ENCODE measurements at regions not wholly inside any gene's neighbourhood (a gene's known extent, or its start where the extent isn't known, plus 50 kb on each side); places are given as distances from the start of the nearest gene placed in this dataset.

GRCh38 chr12:107347261-107347660 is 253.9 kb upstream of the CRY1 start:
- TF ChIP-seq, protein P1, sequence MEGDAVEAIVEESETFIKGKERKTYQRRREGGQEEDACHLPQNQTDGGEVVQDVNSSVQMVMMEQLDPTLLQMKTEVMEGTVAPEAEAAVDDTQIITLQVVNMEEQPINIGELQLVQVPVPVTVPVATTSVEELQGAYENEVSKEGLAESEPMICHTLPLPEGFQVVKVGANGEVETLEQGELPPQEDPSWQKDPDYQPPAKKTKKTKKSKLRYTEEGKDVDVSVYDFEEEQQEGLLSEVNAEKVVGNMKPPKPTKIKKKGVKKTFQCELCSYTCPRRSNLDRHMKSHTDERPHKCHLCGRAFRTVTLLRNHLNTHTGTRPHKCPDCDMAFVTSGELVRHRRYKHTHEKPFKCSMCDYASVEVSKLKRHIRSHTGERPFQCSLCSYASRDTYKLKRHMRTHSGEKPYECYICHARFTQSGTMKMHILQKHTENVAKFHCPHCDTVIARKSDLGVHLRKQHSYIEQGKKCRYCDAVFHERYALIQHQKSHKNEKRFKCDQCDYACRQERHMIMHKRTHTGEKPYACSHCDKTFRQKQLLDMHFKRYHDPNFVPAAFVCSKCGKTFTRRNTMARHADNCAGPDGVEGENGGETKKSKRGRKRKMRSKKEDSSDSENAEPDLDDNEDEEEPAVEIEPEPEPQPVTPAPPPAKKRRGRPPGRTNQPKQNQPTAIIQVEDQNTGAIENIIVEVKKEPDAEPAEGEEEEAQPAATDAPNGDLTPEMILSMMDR (conservative IDR thresholded peaks at IDR 0.05; ENCODE audit: low read length): no peak
- no peak for TF ChIP-seq EZH2phosphoT487 (IDR thresholded peaks at IDR 0.05; ENCODE audit: borderline replicate concordance)
